Psoas muscle (tissue), 7 donors: ENCODE measurements at regions not wholly inside any gene's neighbourhood (a gene's known extent, or its start where the extent isn't known, plus 50 kb on each side); places are given as distances from the start of the nearest gene placed in this dataset.

ENCODE experiments used
- ATAC-seq, 4 donors: fragments of 200-7000 bp; cut with Tn5 transposase; one replicate each; pipeline ENCODE4 v1.9.1; 2020; ENCODE audit warnings: moderate library complexity in 3 of 4, mild to moderate bottlenecking in 2 of 4
- DNase-seq, 2 donors: peaks; one replicate each; pipeline ENCODE4 v3.0.0-alpha.2; 2020
- H3K27ac ChIP-seq: fragments of 200-600 bp; one replicate; pipeline ENCODE4 v1.8.0; 2022
- H3K27me3 ChIP-seq, 3 donors: fragments of 200-600 bp in 1 of 3; one replicate each; pipeline versions ENCODE4 v1.6.1 to v1.8.0; 2013 to 2022; ENCODE audit warnings: low read length in 2 of 3, mild to moderate bottlenecking in 2 of 3, moderate library complexity in 1 of 3; ENCODE audit not compliant: insufficient read depth in 3 of 3
- H3K36me3 ChIP-seq, 2 donors: fragments of 200-600 bp in 1 of 2; one replicate each; pipeline versions ENCODE4 v1.6.1 to v1.8.0; 2013 to 2022; ENCODE audit warnings: low read depth in 1 of 2, mild to moderate bottlenecking in 1 of 2, moderate library complexity in 1 of 2; ENCODE audit not compliant: insufficient read depth in 1 of 2
- H3K4me1 ChIP-seq: fragments of 200-600 bp; one replicate; pipeline ENCODE4 v1.8.0; 2022
- H3K4me3 ChIP-seq: fragments of 200-600 bp; one replicate; pipeline ENCODE4 v1.8.0; 2022; ENCODE audit warnings: mild to moderate bottlenecking
- H3K9me3 ChIP-seq: fragments of 200-600 bp; one replicate; pipeline ENCODE4 v1.8.0; 2022
- WGBS, 3 donors: extraction: QIAGEN DNeasy Blood & Tissue Kit; methylation state at CpG; one replicate each; pipeline versions ENCODE4 v1.1.6 to v1.1.7; 2013; 5-methylcytosine and 5-hydroxymethylcytosine counted together
- intact Hi-C, 2 donors: fragments of 100-400 bp; cut with DNase I; formaldehyde crosslinking; loops; one replicate each; pipeline versions ENCODE4 v1.11.0 to v1.14.2; 2022
- TF ChIP-seq, protein P1 (sequence below): fragments of 200-600 bp; IDR thresholded peaks from one replicate; pipeline ENCODE4 v1.8.0; 2022; ENCODE audit warnings: antibody characterized with exemption
- donor health status: healthy with polysubstance abuse.
- donor health status: DM: no; HTN: no; CAD: no; lungs with moderate emphysema.
- donor health status: Bipolar disorder and iron deficiency.
- donor health status: healthy.
- donor health status: DM: yes; HTN: yes; CAD: no.
- donor health status: DM: no; HTN: no; CAD: no.
- donor health status: DM: yes; HTN: yes; CAD: no.

DNA sequence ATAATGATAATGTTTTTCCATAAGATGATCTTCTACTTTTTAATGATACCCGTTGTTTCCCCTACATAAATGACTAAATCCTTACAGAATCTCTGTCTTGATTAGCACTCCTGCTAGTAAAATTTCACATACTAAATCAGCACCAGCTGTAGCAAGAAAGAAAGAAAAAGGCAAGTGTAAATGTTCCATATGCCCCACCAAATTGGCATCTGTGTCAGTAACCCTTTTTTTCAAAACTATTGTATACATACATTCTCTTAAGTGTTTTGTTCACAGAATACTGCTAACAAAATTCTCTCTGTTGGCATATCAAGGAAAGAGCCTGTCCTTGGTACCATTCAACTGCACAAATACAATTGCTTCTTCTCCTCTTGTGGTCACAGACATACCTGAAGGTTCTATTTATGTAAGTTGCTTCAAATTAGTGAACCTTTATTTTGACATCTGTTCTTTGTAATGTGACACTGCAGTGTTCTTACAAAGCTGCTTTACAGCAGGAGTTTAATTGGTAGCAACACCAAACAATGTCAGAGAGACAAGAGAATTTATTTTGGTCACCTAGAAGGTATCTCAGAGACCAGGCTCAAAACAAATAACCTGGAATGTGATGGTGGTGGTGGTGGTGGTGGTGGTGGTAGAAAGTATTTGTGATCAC lies 641.9 kb downstream of the ZEB2 start:
- DNase-seq (no peak), ATAC-seq (no peak)
- Histone ChIP-seq H3K9me3 (no peaks in the 10 kb centered on the region), H3K36me3 (no peaks in the 10 kb centered on the region), H3K27ac (no peak overlapping the region), H3K4me1 (no peaks in the 10 kb centered on the region), H3K27me3 (no peaks in the 10 kb centered on the region), H3K4me3 (no peak overlapping the region)
- WGBS, 3 donors, result 60 to 70% (median 61%) methylated on average over 1 of the region's 1 CpG
- intact Hi-C loops, result no loop called here
- TF ChIP-seq, protein P1, sequence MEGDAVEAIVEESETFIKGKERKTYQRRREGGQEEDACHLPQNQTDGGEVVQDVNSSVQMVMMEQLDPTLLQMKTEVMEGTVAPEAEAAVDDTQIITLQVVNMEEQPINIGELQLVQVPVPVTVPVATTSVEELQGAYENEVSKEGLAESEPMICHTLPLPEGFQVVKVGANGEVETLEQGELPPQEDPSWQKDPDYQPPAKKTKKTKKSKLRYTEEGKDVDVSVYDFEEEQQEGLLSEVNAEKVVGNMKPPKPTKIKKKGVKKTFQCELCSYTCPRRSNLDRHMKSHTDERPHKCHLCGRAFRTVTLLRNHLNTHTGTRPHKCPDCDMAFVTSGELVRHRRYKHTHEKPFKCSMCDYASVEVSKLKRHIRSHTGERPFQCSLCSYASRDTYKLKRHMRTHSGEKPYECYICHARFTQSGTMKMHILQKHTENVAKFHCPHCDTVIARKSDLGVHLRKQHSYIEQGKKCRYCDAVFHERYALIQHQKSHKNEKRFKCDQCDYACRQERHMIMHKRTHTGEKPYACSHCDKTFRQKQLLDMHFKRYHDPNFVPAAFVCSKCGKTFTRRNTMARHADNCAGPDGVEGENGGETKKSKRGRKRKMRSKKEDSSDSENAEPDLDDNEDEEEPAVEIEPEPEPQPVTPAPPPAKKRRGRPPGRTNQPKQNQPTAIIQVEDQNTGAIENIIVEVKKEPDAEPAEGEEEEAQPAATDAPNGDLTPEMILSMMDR, result no peak

DNA sequence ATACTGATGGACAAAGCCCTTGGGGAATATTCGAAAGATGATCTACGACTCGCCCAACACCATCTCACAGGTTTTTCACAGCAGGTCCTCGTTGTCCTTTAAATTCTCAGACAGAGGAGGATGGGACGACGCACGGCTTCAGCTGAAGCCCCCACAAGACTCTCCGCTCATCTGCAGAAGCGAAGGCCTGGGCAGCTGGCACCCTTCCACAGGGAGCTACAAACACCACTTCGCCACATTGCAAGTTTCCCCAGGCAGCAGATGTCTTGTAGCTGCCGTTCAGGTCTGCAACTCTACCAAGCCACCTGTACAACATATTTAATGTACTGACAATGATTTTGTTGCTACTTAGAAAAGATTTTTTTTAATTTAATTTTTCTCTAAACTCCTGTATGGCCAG lies 642.9 kb downstream of the ZEB2 start:
- Histone ChIP-seq H3K9me3 (no peaks in the 10 kb centered on the region), H3K4me1 (no peaks in the 10 kb centered on the region), H3K27me3 (no peaks in the 10 kb centered on the region), H3K27ac (no peak overlapping the region), H3K4me3 (no peak overlapping the region), H3K36me3 (no peaks in the 10 kb centered on the region)
- TF ChIP-seq, protein P1, result no peak
- 69 to 73% (median 70%) methylated on average over 11 of the region's 11 CpGs for WGBS, 3 donors
- ATAC-seq, result no peak
- intact Hi-C loops, result no loop called here
- no peak for DNase-seq

GRCh38 chr2:143875295-143876233 lies 644.4 kb downstream of the ZEB2 start:
- Histone ChIP-seq H3K27me3 (no peaks in the 10 kb centered on the region), H3K4me1 (no peaks in the 10 kb centered on the region), H3K9me3 (peaks cover 2% of the 10 kb centered on the region), H3K27ac (no peak overlapping the region), H3K4me3 (no peak overlapping the region), H3K36me3 (no peaks in the 10 kb centered on the region)
- intact Hi-C loops, result no loop called here
- DNase-seq, result no peak
- WGBS, 3 donors, result 75 to 89% (median 81%) methylated on average over 9 of the region's 9 CpGs
- TF ChIP-seq, protein P1, result no peak
- ATAC-seq, result no peak

GRCh38 chr2:143873886-143874285 lies 646.0 kb downstream of the ZEB2 start:
- TF ChIP-seq, protein P1, result no peak
- intact Hi-C loops, result no loop called here
- no peaks in the 10 kb centered on the region for H3K36me3 ChIP-seq
- H3K27me3 ChIP-seq, result no peaks in the 10 kb centered on the region
- H3K27ac ChIP-seq, result no peak overlapping the region
- DNase-seq (no peak), ATAC-seq (no peak)
- H3K4me3 ChIP-seq, result no peak overlapping the region
- no peaks in the 10 kb centered on the region for H3K4me1 ChIP-seq
- WGBS, 3 donors, result 93 to 99% (median 96%) methylated on average over 3 of the region's 3 CpGs
- peaks cover 9% of the 10 kb centered on the region for H3K9me3 ChIP-seq
